Vagina (tissue), 2 donors: ENCODE measurements at regions not wholly inside any gene's neighbourhood (a gene's known extent, or its start where the extent isn't known, plus 50 kb on each side); places are given as distances from the start of the nearest gene placed in this dataset.

Experiments used
- CTCF ChIP-seq, 3 experiments: fragments of 450-650 bp in 2 of 3; fragments of 200-600 bp in 1 of 3; sonication (generic) in 1 of 3; IDR thresholded peaks; one replicate each; pipeline ENCODE4 v1.5.1; 2017 to 2019; ENCODE audit warnings: antibody characterized with exemption in 3 of 3, mild to moderate bottlenecking in 2 of 3, moderate library complexity in 2 of 3
- POLR2AphosphoS5 ChIP-seq, 2 donors: sonication (generic); formaldehyde crosslinking; IDR thresholded peaks; one replicate each; pipeline ENCODE4 v1.9.0; 2017; ENCODE audit warnings: antibody characterized with exemption in 2 of 2, mild to moderate bottlenecking in 2 of 2, low read depth in 1 of 2; ENCODE audit not compliant: insufficient read depth in 1 of 2

GRCh38 chr2:215571689-215572088 lies 135.8 kb upstream of the FN1 start:
- TF ChIP-seq CTCF (IDR thresholded peaks at IDR 0.05) = no peak
- no peak for TF ChIP-seq POLR2AphosphoS5 (IDR thresholded peaks at IDR 0.05; ENCODE audit: insufficient read depth in 1 of 2, low read depth in 1 of 2)
